Heart left ventricle (tissue), 13 donors: ENCODE measurements at regions not wholly inside any gene's neighbourhood (a gene's known extent, or its start where the extent isn't known, plus 50 kb on each side); places are given as distances from the start of the nearest gene placed in this dataset.
"Not testable (repeated sequence)": the region's sequence is repeated elsewhere in the genome, so short reads cannot be mapped to it uniquely, and the experiment has no call there.

ENCODE experiments used
- POLR2A ChIP-seq, 2 donors: fragments of 450-650 bp; IDR thresholded peaks; one replicate each; pipeline ENCODE4 v1.6.1; 2017; ENCODE audit warnings: antibody characterized with exemption in 2 of 2, mild to moderate bottlenecking in 2 of 2, moderate library complexity in 2 of 2
- TF ChIP-seq, protein P1 (sequence below), 12 donors: fragments of 200-600 bp; sonication (generic) in 4 of 12; IDR thresholded peaks; one replicate each; pipeline versions ENCODE4 v1.5.0 to v1.8.0; 2018 to 2022; ENCODE audit warnings: antibody characterized with exemption in 12 of 12, mild to moderate bottlenecking in 5 of 12
- donor health status: ischemic (EF 13 %, LVEDD 7.1; RV severe dilation, severe dysfunction).
- donor health status: DM: no; HTN: yes; CAD: no.
- donor health status: DM: no; HTN: no; CAD: no.
- donor health status: ischemic (EF 25% LVEDD 6.9; RV normal size, moderate dysfunction).
- donor health status: ischemic (EF 25% LVEDD 5.7; RV mildly dilated, moderate dysfunction).
- donor health status: ischemic (EF 35%, LVEDD 5.7; RV mildly dilated, moderate dysfunction).
- donor health status: nonischemic (EF 11% LVEDD 7.7; RV severe dilation, severe dysfunction).
- donor health status: DM: yes; HTN: yes; CAD: no.
- donor health status: PGD.
- donor health status: ischemic (EF 29% LVEDD 5.4; RV normal size, mild dysfunction).
- donor health status: nonischemic (EF 23%, LVEDD 6.1; RV moderate dilation, normal function).

DNA sequence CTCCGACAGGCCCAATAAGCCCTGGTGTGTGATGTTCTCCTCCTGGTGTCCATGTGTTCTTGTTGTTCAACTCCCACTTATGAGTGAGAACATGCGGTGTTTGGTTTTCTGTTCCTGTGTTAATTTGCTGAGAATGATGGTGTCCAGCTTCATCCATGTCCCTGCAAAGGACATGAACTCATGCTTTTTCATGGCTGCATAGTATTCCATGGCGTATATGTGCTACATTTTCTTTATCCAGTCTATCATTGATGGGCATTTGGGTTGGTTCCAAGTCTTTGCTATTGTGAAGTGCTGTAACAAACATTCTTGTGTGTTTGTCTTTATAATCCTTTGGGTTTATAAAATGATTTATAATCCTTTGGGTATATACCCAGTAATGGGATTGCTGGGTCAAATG, 142.1 kb upstream of the DPP10 start:
- TF ChIP-seq, protein P1, sequence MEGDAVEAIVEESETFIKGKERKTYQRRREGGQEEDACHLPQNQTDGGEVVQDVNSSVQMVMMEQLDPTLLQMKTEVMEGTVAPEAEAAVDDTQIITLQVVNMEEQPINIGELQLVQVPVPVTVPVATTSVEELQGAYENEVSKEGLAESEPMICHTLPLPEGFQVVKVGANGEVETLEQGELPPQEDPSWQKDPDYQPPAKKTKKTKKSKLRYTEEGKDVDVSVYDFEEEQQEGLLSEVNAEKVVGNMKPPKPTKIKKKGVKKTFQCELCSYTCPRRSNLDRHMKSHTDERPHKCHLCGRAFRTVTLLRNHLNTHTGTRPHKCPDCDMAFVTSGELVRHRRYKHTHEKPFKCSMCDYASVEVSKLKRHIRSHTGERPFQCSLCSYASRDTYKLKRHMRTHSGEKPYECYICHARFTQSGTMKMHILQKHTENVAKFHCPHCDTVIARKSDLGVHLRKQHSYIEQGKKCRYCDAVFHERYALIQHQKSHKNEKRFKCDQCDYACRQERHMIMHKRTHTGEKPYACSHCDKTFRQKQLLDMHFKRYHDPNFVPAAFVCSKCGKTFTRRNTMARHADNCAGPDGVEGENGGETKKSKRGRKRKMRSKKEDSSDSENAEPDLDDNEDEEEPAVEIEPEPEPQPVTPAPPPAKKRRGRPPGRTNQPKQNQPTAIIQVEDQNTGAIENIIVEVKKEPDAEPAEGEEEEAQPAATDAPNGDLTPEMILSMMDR (IDR thresholded peaks at IDR 0.05): not testable (repeated sequence)
- TF ChIP-seq POLR2A (IDR thresholded peaks at IDR 0.05): not testable (repeated sequence)
